ENCODE measurements at regions not wholly inside any gene's neighbourhood (a gene's known extent, or its start where the extent isn't known, plus 50 kb on each side); places are given as distances from the start of the nearest gene placed in this dataset.

GRCh38 chr11:29783506-29783905 lies 233.3 kb downstream of the KCNA4 start:
- no peak for TF ChIP-seq FOXK2 (IDR thresholded peaks at IDR 0.05)
- TF ChIP-seq SP1 (IDR thresholded peaks at IDR 0.05), result no peak
- no peak for TF ChIP-seq BHLHE40 (IDR thresholded peaks at IDR 0.05; ENCODE audit: borderline replicate concordance)
- TF ChIP-seq FOXM1 (IDR thresholded peaks at IDR 0.05; ENCODE audit: borderline replicate concordance), result no peak
- no peak for TF ChIP-seq TARDBP (IDR thresholded peaks at IDR 0.05)
- TF ChIP-seq ARNT (IDR thresholded peaks at IDR 0.05), result no peak
- TF ChIP-seq ELF4 (IDR thresholded peaks at IDR 0.05), result no peak
- no peak for TF ChIP-seq NFRKB (IDR thresholded peaks at IDR 0.05)
- no peak for TF ChIP-seq SUZ12 (IDR thresholded peaks at IDR 0.05)
- TF ChIP-seq CTBP1 (IDR thresholded peaks at IDR 0.05; ENCODE audit: borderline replicate concordance), result no peak
- no peak for TF ChIP-seq FOXA1 (IDR thresholded peaks at IDR 0.05)
